ENCODE measurements at regions not wholly inside any gene's neighbourhood (a gene's known extent, or its start where the extent isn't known, plus 50 kb on each side); places are given as distances from the start of the nearest gene placed in this dataset.

DNA sequence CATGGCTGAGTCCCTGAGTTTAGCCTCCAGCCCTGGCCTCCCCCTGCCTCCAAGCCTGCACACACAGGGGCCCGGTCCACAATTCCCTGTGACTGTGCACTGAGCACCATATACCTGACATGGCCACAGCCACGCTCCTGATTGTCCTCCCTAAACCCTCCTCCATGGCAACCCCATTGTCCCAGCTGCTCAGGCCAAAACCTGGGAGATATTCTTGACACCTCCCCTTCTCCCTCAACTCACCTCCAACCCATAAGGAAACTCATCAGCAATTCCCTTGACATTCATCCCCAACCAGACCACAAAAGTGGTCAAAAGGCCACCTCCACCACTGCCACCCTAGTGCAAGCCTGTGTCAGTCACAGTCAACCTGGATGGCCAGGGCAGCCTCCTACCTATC lies 107.5 kb upstream of the MVB12B start:
- no peak for DNase-seq (ENCODE audit: low read depth in 2 of 2, low spot score in 1 of 2)

DNA sequence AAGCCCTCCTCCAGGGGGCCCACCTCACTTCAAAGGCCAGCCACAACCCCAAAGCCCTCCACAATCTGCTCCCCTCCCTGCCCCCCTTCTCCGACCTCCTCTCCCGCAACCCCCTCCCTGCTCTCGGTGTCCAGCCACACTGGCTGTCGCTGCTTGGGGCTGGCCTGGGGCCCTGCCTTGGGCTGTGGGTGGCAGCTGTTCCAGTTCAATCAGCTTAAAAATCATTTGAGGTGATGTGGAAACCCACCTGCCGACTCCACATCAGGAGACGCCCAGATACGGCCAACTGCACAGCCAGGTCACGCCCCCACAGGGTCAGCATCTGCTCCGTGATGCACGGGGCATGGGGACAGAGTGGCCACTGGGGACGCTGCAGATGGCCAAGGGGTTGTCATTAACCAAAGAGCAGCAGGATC lies 107.0 kb upstream of the MVB12B start:
- no peak for DNase-seq (ENCODE audit: low read depth in 2 of 2, low spot score in 1 of 2)

DNA sequence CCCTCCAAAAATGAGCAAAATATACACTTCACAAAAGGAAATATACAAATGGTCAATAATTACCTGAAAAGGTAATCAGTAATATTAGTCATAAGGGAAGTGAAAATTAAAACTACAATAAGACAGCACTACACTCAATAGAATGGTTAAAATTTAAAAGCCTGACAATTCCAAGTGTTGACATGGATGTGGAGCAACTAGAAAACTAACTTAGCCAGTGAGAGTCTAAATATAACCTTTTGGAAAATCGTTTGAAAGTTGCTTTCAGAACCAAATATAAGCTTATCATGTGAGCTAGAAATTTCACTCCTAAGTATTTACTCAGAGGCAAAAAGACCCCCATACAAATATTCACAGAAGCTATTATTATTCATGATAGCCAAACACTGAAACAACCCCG lies 105.1 kb upstream of the MVB12B start:
- no peak for DNase-seq (ENCODE audit: low read depth in 2 of 2, low spot score in 1 of 2)

DNA sequence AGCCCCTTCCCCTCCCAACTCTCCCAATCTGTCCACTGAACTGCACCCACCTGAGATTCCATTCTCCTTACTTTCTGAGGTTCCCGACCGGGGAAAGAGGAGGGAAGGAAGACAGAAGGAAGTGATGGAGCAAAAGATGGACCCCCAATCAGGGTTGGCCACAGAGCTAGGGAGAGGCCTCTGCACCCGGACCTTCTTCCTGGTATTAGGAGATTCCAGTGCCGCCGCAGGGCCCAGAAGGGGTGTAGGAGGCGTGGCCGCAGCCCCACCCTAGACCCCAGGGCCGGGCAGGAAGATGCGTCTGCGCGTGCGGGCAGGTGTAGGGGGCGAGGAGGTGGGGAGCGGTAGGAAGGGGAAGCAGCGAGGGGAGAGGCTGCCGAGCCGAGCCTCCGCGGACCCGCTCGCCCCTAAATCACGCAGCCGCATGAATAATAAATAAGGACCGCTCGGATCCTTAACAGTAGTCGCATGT lies 104.2 kb upstream of the MVB12B start:
- no peak for DNase-seq (ENCODE audit: low read depth in 2 of 2, low spot score in 1 of 2)

DNA sequence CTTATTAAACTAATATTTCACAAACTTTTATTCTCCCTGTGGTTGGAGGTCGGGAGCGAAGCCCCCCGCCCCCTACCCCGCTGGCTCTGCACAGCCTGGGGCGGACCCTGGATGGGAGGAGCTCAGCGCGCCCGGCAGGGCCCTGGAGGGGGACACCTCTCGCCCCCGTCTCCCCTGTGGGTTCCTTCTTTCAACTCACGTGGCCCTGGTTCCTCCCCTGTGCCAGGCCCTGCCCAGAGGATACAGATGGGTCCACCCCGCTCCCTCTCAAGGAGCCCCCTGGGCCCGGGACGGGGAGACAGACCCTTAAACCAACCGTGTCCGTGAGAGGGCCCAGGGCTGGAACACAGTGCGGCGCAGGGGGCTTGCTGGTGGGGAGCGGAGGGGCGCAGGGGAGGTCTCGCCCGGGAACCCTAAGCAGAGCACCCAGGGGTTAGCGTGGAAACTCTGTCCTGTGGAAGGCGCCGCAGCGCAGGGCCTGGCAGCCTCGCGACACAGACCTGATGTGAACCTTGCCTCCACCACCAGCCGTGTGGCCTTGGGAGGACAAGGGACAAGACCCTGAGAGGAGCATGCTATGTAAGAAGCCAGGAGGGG lies 103.7 kb upstream of the MVB12B start:
- no peak for DNase-seq (ENCODE audit: low read depth in 2 of 2, low spot score in 1 of 2)

DNA sequence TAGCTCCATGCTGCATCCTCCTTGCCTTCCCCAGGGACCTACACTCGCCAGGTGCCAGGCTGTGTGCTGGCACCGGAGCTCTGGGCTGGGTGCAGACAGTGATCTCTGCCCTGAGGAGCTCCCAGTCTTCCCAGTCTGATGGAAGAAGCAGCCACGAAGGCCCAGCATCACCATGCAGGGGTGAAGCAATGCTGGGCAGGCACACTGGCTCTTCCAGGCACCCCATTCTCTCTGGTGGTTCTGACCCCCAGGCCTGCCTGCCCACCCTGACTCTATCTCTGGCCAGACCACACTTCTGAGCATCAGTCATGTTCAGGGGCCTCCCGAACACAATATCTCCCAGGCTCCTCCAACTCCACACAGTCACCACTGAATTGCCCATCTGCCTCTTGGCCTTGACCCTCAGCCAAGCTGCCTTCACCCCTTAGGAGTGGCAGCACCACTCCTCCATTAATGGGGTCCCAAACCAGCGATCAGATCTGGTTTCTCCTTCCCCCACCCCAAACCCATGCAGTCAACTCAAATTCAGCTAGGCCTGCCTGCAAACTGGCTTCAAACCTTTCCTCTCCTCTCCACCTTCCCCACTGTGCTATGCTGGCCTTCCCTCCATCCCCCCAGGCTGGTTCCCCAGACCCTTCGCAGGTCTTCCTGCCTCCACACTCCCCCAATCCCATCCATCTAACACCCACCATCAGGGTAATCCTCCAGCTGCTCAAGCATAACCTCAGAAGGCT lies 102.7 kb upstream of the MVB12B start:
- no peak for DNase-seq (ENCODE audit: low read depth in 2 of 2, low spot score in 1 of 2)

DNA sequence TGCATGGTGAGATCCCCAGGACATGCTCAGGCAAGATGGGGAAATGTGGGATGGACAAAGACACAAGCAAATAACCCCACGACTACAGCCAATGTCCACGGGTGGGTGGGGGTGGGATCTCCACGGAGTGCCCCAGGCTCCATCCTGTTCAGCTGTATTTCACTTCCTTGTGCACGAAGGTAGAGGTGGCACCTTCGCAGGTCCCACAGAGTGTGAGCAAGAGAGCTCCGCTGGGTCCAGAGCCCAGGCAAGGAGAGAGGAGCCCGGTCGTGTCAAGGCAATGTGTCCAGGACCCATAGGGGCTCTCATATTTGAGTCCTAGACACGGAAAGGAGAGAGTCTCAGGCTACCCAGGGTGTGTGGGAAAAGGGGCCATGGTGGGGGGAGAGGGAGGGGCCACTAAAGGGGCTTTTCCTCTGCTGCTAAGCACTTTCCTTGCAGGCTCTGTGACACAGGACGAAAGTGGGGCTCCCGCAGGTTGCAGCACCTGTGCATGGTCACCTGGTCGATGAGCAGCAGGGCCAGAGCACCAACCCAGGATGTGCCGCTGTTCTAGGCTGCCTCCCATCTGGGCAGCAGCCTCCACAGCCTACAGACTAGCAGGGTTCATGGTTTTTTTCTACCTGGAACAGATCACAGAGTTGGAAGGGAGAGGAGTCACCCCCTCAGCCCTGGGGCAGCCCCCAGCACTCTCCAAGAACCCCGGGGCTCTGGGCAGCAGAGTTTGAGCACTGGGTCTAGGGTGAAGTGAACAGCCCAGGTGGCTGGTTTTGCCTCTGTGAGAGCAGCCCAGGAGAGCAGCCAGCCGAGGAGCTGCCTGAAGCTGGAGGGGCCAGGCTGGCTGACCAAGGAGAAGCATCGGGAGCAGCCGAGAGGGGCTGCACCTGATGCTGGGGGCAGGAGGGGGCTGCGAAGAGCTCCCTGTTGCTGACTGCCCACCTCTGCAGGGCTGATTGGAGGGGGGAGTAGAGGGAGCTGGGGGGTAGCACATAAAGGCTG lies 100.7 kb upstream of the MVB12B start:
- DNase-seq (ENCODE audit: low read depth in 2 of 2, low spot score in 1 of 2) = no peak

DNA sequence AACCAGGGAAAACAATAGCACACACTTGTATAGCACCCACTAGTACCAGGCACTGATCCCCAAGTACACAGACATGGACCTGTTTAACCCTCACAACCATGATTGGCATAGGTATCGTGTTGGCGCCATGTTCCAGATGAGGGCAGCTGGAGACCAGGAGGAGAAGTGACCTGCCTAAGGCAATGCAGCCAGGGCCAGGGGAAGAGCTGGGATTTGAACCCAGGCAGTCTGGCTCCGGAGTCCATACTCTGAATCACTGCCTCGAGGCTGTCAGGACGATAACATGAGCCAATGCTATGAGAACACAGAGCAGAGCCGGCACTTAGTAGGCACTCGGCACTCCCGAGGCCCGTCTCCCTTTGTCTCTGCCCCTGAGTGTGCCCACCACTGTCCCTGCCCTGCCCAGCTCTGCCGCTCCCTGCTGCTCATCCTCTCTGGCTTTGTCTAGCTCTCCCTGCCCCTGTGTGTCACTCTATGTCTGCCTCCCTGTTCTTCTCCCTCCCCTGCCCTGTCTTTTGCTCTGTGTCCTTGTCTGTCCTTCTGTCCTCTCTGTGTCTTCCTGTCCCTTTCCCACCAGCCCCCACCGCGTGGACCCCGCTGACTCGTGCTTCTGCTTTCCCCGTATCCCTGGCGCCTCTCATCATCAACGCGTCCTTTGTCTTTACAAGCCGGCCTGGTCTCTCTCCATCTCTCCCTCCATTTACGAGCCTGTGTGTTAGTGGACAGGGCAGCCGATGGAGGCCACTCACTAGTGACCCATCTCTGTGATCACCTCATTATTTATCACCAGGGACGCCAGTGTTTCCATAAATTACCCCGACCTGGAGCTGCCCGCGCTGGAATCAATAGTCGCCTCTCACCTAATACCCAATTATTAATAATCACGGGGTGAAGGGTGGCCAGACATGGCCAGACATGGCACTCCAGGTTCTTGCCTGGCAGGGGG lies 99.4 kb upstream of the MVB12B start:
- no peak for DNase-seq (ENCODE audit: low read depth in 2 of 2, low spot score in 1 of 2)

DNA sequence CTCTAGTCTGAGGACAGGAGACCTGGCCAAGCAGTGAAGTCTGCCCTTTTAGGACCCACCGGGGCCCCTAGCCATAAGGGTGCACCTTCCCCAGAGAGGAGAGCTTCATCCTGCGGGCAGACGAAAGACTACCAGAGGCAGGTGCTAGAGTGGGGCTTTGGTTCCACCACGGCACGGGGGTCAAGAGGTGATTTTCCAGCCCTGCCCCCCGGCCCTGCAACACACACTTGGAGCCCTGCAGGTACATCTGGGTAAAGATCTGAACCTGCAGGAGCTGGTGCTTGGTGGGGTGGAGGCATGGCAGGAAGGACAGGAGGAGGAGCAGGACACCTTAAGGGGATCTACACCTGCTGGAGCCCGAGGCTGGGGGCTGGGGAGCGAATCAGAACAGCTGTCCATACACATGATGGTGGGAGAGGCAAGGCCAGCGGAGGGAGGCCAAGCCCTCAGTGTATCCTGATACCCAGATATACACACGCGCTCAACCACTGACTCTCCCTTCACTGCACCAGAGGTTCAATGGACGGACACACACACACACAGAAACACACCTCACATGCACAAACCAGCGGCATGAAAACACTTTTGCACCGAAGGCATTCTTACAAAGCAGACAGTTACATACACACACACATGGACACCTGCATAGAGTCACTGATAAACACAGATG lies 98.4 kb upstream of the MVB12B start:
- DNase-seq (ENCODE audit: low read depth in 2 of 2, low spot score in 1 of 2) = no peak

DNA sequence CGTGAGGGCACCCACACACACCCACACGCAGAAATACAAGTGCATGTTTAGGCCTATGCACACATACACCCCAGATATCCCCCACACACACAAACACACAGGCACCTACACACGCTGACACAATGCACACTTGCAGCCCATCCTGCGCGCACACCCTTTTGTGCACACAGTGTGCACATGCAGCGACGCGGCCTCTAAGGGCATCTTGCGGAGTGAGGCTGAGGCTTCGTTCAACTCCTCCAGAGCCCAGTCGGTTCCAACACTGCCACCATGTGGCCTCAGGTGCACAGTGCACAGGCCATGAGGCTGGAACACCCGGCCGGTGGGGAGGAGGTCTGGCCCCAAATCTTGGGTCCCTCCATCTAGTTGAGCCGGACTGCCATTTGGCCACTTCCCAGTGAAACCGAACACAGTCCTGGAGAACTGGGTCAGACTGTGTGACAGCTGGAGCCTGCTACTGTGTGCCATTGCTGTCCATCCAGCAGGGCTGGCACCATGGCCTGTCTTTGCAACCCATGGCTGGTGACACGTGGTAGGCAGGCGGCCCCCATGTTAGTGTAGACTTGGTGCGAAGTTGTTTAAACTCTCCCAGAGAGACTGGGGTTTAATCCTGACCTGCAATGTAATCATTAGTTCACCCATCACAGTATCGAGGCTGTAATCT lies 97.7 kb upstream of the MVB12B start:
- peak; percentile 17 to 22 for DNase-seq (ENCODE audit: low read depth in 2 of 2, low spot score in 1 of 2)

DNA sequence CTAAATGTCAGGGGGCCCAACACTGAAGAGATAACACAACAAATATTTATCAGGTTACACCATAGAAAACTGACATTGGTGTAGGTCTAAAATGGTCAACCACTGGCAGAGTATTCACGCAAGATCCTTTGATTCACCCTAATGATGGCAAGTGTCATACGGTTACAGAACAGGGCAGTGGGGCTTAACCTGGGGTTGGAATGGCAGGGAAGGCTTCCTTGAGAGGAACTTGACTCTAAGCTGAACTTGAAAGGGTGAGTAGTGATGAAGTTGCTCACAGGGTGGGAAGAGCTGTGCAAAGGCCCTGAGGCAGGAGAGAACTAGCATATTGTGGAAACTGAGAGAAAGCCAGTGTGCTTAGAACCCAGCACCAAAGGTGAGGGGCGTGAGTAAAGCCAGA lies 97.1 kb upstream of the MVB12B start:
- DNase-seq (ENCODE audit: low read depth in 2 of 2, low spot score in 1 of 2) = no peak

DNA sequence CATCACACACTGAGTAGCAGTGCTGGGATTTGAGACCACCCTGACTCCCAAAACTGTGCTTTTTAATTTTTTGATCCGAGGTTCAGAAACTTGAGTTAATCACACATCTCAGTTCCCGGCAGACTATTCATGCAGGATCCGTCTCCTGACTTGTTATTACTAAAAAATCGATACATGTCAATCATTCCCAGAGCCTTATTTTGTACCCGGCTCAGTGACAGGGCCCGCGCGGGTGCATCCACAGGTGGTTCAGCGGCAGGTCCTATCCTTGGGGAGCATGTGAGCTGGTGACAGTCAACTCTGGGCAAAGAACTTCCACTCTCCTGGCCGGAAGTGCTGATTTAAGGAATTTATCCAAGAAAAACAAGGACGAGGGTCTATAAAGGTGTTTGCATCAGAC lies 95.9 kb upstream of the MVB12B start:
- no peak for DNase-seq (ENCODE audit: low read depth in 2 of 2, low spot score in 1 of 2)

DNA sequence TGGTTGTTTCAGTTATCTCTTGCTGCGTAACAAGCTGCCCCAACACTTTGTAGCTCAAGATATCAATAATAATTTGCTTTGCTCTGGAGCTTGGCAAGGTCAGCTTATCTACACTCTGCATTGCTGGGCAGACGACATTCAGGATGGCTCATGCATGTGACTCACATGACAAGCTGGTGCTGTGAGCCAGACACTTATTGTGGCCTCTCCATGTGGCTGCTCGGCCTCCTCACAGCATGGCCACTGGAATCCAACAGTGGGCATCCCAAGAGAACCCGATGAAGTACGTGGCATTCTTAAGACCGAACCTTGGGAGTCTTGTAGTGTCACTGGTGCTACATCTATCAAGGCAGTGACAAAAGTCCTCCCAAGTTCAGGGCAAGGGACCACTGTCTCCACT lies 94.2 kb upstream of the MVB12B start:
- DNase-seq (ENCODE audit: low read depth in 2 of 2, low spot score in 1 of 2) = no peak

DNA sequence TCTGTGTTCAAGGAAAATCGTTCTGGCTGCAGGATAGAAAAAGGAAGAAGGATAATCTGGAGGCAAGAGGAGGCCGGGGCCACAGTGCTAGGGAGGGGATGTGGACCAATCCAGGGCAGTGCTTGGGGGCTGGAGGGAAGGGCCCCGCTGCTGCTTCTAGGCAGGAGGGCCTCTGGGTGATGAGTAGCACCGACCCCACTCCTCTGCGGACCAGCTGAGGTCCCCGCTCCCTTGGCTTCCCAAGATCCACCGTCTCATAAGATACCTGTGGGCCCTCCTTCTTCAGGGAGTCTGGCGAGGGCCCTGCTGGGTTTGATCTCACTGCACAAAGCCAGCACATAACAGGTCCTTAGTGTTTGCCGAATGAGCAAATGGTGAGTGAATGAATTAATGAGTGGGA lies 93.5 kb upstream of the MVB12B start:
- no peak for DNase-seq (ENCODE audit: low read depth in 2 of 2, low spot score in 1 of 2)

DNA sequence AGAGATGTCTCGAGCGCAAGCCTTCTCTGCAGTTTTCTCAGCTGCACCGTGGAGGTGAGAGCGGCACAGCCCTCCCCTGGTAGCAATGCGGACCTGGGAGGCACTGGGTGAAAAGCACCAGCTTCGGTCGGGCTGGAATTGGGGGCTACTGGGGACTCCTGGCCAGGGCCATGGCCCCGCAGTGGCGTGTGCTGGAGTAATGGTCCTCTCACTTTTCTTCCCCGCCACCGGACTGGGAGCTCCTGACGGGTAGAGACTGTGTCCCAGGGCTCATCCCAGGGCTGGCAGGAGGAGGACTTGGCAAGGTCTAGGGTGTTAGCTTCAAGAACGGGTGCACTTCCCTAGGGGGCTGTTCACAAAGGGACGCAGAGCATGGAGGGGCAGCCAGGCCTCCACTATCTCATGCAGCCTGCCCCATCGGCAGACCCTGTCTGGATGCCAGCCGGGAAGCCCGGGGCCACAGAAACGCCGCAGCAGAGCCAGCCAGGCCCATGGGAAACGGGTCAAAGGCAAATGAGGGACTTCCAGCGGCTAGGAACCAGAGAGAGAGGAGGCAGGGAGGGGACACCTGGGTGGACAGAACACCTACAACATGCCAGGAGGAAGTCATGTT lies 92.6 kb upstream of the MVB12B start:
- no peak for DNase-seq (ENCODE audit: low read depth in 2 of 2, low spot score in 1 of 2)

DNA sequence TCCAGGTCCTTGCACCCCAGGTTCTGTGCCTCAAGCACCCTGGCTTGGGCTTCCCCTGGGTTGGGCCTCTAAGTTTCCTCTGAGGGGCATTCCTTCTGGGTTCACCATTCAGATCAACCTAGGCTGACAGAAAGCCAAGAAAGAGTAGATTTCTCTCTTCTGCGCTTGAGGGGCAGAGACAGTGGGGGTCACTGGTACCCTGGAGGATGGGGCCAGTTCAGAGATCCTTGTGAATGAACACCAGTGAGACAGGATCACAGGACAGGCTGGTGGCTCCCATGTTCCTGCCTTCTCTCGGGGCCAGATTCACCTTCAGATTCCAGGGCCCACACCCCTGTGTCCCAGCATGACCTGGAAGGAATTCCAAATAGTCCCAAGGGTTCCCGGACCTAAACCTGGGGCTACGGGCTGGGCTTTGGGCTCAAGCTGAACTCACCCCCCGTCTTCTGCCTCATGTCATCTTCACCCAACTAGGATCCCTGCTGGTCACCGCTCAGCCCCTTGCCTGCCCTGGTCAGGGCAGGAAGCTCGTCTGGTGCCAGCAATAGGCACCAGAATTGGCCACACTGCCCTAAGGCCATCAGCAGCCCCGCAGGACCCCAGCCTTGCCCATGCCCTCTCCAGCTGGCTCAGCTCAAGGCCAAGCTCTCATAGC lies 91.8 kb upstream of the MVB12B start:
- no peak for DNase-seq (ENCODE audit: low read depth in 2 of 2, low spot score in 1 of 2)

DNA sequence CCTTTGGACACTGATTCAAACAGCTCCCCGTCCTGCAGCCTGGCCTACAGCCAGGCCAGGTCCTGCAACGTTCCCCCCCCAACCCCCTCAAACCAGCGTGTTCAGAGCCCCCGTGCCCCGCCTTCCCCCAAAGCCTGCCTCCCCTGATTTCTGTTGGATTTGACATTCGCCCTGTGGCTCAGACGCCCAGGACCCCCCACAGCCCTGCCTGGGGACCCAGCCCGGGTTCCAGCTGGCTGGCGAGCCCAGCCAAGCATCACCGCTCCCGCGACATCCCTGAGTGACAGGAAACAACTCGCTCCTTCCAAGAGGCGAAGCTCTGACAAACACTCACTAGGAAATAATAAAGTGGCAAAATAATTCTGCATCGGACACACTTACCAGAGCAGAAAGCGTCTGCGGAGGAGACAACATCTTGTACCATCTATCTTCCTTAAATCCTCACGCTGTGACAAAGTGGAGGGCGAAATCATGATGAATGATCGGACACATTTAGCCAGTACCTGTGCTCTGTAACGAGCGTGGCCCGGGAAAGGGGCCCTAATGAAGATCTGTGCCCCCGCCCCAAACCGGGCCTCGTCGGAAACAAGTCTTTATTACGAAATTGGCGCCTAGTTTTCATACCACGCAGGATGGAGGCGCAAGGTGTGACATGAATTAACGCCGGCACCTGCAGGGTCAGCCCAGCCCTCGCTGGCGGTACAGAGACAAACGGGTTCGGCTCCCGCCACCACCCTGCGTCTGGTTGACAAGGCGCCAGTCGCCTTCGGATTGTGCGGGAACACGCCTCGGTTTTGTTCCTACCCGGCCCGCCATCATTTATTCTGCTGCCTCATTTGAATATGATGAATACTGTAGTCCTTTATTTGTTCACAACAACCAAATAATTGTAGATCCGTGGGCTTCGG lies 91.0 kb upstream of the MVB12B start:
- DNase-seq (ENCODE audit: low read depth in 2 of 2, low spot score in 1 of 2) = no peak

DNA sequence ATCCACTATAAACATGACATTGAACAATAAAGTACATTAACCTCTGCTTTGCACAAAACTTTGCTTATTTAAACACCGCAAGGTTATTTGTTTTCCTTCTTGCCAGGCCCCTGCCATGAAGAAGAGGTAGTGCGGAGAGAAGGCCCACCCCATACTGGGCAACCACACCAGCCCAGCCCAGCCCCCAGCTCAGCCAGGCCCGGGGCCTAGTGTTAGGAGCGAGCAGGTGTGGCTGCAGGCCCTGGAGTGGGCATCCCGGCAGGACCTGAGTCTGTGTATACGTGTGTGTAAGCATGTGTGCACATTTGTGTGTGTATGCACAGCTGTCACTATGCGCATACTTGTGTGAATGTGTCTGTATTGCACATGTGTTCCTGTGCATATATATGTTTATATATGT lies 90.4 kb upstream of the MVB12B start:
- no peak for DNase-seq (ENCODE audit: low read depth in 2 of 2, low spot score in 1 of 2)
